ENCODE measurements at regions not wholly inside any gene's neighbourhood (a gene's known extent, or its start where the extent isn't known, plus 50 kb on each side); places are given as distances from the start of the nearest gene placed in this dataset.

- H2BK120ac ChIP-seq (ENCODE audit: low read depth, low read length, poor library complexity, severe bottlenecking), result no peak overlapping the region
- H3K79me2 ChIP-seq (ENCODE audit: insufficient read depth, low read length), result no peaks in the 10 kb centered on the region
- no peak overlapping the region for H2BK20ac ChIP-seq (ENCODE audit: low read depth, low read length, poor library complexity, severe bottlenecking)
- H3K56ac ChIP-seq (ENCODE audit: insufficient read length, low read depth, low read length), result no peak overlapping the region
- no peaks in the 10 kb centered on the region for H3K4me1 ChIP-seq (ENCODE audit: insufficient read depth, low read length)
- Mint-ChIP-seq H3K9me3 (peaks cover 21 to 28% of the 10 kb centered on the region in 2 experiments), H3K4me1 (no peaks in the 10 kb centered on the region), H3K36me3 (ENCODE audit: insufficient read depth in 1 of 3, low read depth in 3 of 3) (peaks cover 6 to 18% (median 7%) of the 10 kb centered on the region in 3 experiments), H3K4me3 (no peak overlapping the region), H3K27ac (no peak overlapping the region), H3K27me3 (ENCODE audit: low read depth) (no peaks in the 10 kb centered on the region)
- H3K9ac ChIP-seq (ENCODE audit: extremely low read depth, insufficient read length, low read length), result no peak overlapping the region
- no peak overlapping the region for H4K8ac ChIP-seq (replicated peaks; ENCODE audit: insufficient read length, low read depth, low read length)
- H2AK5ac ChIP-seq (ENCODE audit: insufficient read length, low read length), result no peak overlapping the region
- TF ChIP-seq CTCF (conservative IDR thresholded peaks at IDR 0.05), result no peak
- H3K79me1 ChIP-seq (ENCODE audit: insufficient read depth, low read depth, low read length, poor library complexity, severe bottlenecking), result no peaks in the 10 kb centered on the region
- no peak overlapping the region for H2BK12ac ChIP-seq (ENCODE audit: insufficient read length, low read depth, low read length)
- H3K23me2 ChIP-seq (ENCODE audit: insufficient read length, low read depth, low read length, poor library complexity, severe bottlenecking), result no peaks in the 10 kb centered on the region
- H4K5ac ChIP-seq (ENCODE audit: insufficient read length, low read depth, low read length), result no peak overlapping the region
- no peak overlapping the region for H2BK5ac ChIP-seq (ENCODE audit: insufficient read length, low read length)
- H3K23ac ChIP-seq (ENCODE audit: insufficient read length, low read depth, low read length), result no peak overlapping the region
- H4K91ac ChIP-seq (ENCODE audit: insufficient read length, low read depth, low read length), result no peak overlapping the region
- no peak overlapping the region for H3K18ac ChIP-seq (ENCODE audit: insufficient read length, low read depth, low read length)
- H2AFZ ChIP-seq (ENCODE audit: low read length), result no peak overlapping the region
- H3T11ph ChIP-seq (ENCODE audit: low read length), result no peak overlapping the region
- no peak overlapping the region for H3K27ac ChIP-seq (ENCODE audit: insufficient read length, low read depth, low read length)
- H3K27me3 ChIP-seq (ENCODE audit: insufficient read depth, low read length), result no peaks in the 10 kb centered on the region
- no peak overlapping the region for H3K4me2 ChIP-seq (ENCODE audit: insufficient read depth, insufficient read length, low read length)
- no CpG with 5 or more reads among the region's 1 CpG for WGBS (ENCODE audit: extremely low coverage, insufficient read length, low lambda C conversion rate)
- DNase-seq, result no peak
- H2BK15ac ChIP-seq (ENCODE audit: low read depth, low read length), result no peak overlapping the region
- no peaks in the 10 kb centered on the region for H3K9me3 ChIP-seq (ENCODE audit: control insufficient read depth, low read depth, low read length)
- H3K14ac ChIP-seq (ENCODE audit: insufficient read depth, low read length), result no peak overlapping the region
- H3K4ac ChIP-seq (ENCODE audit: low read depth, low read length), result no peak overlapping the region
- no peaks in the 10 kb centered on the region for H4K20me1 ChIP-seq (ENCODE audit: control insufficient read depth, insufficient read depth, insufficient read length)
Observed at GRCh38 chr1:78737241-78737640, 87.6 kb downstream of the IFI44 start.

All from H9 (cell line).